Keratinocyte (primary cell): ENCODE measurements at regions not wholly inside any gene's neighbourhood (a gene's known extent, or its start where the extent isn't known, plus 50 kb on each side); places are given as distances from the start of the nearest gene placed in this dataset.

Experiments used
- DNase-seq: peaks from one replicate; pipeline ENCODE4 v3.0.0-alpha.2; 2011; ENCODE audit warnings: low read depth, missing footprints, low spot score
- FAIRE-seq: peaks from 2 replicates; lab custom pipeline; 2011; peaks lifted over from hg19 to GRCh38; lab: Jason Lieb, UNC
- H2AFZ ChIP-seq: 2 replicates; pipeline ENCODE4 v1.6.0; 2012; ENCODE audit warnings: low read length, control low read depth, inconsistent platforms; ENCODE audit not compliant: control insufficient read depth
- H3K27ac ChIP-seq: 2 replicates; pipeline ENCODE4 v1.5.1; 2011; ENCODE audit warnings: low read length; ENCODE audit not compliant: control insufficient read depth, insufficient read depth
- H3K27me3 ChIP-seq: 3 replicates; pipeline ENCODE4 v1.6.0; 2011; ENCODE audit warnings: low read length; ENCODE audit not compliant: control insufficient read depth, insufficient read depth; ENCODE audit errors: extremely low read depth
- H3K36me3 ChIP-seq, 2 experiments: 2 replicates in 1 of 2; 3 replicates in 1 of 2; pipeline ENCODE4 v1.5.1; 2011; ENCODE audit warnings: low read length in 2 of 2, mild to moderate bottlenecking in 1 of 2; ENCODE audit not compliant: control insufficient read depth in 2 of 2, insufficient read depth in 2 of 2; ENCODE audit errors: extremely low read depth in 1 of 2
- H3K4me1 ChIP-seq: 3 replicates; pipeline ENCODE4 v1.5.1; 2011; ENCODE audit warnings: low read length; ENCODE audit not compliant: control insufficient read depth, insufficient read depth; ENCODE audit errors: extremely low read depth
- H3K4me2 ChIP-seq: 3 replicates; pipeline ENCODE4 v1.6.0; 2011; ENCODE audit warnings: low read depth, low read length; ENCODE audit not compliant: control insufficient read depth, insufficient read depth; ENCODE audit errors: extremely low read depth
- H3K4me3 ChIP-seq, 3 experiments: fragments of 200-600 bp in 1 of 3; sonication (generic) in 1 of 3; 2 replicates in 2 of 3; 3 replicates in 1 of 3; pipeline ENCODE4 v1.5.1; 2011 to 2016; ENCODE audit warnings: low read length in 3 of 3, mild to moderate bottlenecking in 3 of 3, control low read depth in 2 of 3, inconsistent platforms in 1 of 3, low read depth in 1 of 3, mixed read lengths in 1 of 3, mixed run types in 1 of 3, moderate library complexity in 1 of 3; ENCODE audit not compliant: control insufficient read depth in 2 of 3, insufficient read depth in 2 of 3; ENCODE audit errors: extremely low read depth in 1 of 3
- H3K79me2 ChIP-seq: 2 replicates; pipeline ENCODE4 v1.6.0; 2012; ENCODE audit warnings: low read length; ENCODE audit not compliant: control insufficient read depth, insufficient read depth
- H3K9ac ChIP-seq: 3 replicates; pipeline ENCODE4 v1.6.0; 2011; ENCODE audit warnings: low read length; ENCODE audit not compliant: control insufficient read depth, insufficient read depth; ENCODE audit errors: extremely low read depth
- H3K9me1 ChIP-seq: 3 replicates; pipeline ENCODE4 v1.6.0; 2011; ENCODE audit warnings: low read length; ENCODE audit not compliant: control insufficient read depth, insufficient read depth; ENCODE audit errors: extremely low read depth
- H3K9me3 ChIP-seq: 2 replicates; pipeline ENCODE4 v1.5.1; 2012; ENCODE audit warnings: low read depth, low read length; ENCODE audit not compliant: control insufficient read depth
- H4K20me1 ChIP-seq: 3 replicates; pipeline ENCODE4 v1.6.0; 2011; ENCODE audit warnings: low read length; ENCODE audit not compliant: control insufficient read depth, insufficient read depth; ENCODE audit errors: extremely low read depth
- EZH2 ChIP-seq: IDR thresholded peaks from one replicate; pipeline ENCODE4 v1.6.1; 2012; ENCODE audit warnings: inconsistent platforms, mild to moderate bottlenecking, low read length, moderate library complexity
- dilution Hi-C: fragments of 300-500 bp; cut with MboI; formaldehyde crosslinking; loops from one replicate; pipeline ENCODE4 v1.7.0; 2020; ENCODE audit warnings: low sequenced_read_pairs; ENCODE audit not compliant: extremely low pct_ligation_motif_present
- TF ChIP-seq, protein P1 (sequence below), 3 experiments: IDR thresholded peaks in 1 of 3; conservative IDR thresholded peaks in 1 of 3; optimal IDR thresholded peaks in 1 of 3; 2 replicates in 2 of 3; 3 replicates in 1 of 3; pipeline versions ENCODE3 to v1.5.1; 2011; ENCODE audit warnings: low read length in 3 of 3, mild to moderate bottlenecking in 3 of 3, moderate library complexity in 2 of 3, control low read depth in 1 of 3, inconsistent platforms in 1 of 3; ENCODE audit not compliant: insufficient read depth in 2 of 3; ENCODE audit errors: extremely low read depth in 1 of 3

- no peak for FAIRE-seq
- no peak for DNase-seq
- H3K27ac ChIP-seq = no peak overlapping the region
These were observed 358.4 kb downstream of the CCDC85A start for GRCh38 chr2:56542213-56542612.

GRCh38 chr2:56565143-56565542, 381.4 kb downstream of the CCDC85A start:
- H3K9me3 ChIP-seq = no peaks in the 10 kb centered on the region
- H3K27me3 ChIP-seq = no peaks in the 10 kb centered on the region
- H3K79me2 ChIP-seq = no peaks in the 10 kb centered on the region
- no peaks in the 10 kb centered on the region for H3K4me1 ChIP-seq
- no peak overlapping the region for H3K4me3 ChIP-seq
- no peaks in the 10 kb centered on the region for H3K36me3 ChIP-seq
- no peak for TF ChIP-seq EZH2
- FAIRE-seq (no peak), DNase-seq (no peak)
- H3K9ac ChIP-seq = no peak overlapping the region
- no peaks in the 10 kb centered on the region for H3K9me1 ChIP-seq
- no peaks in the 10 kb centered on the region for H4K20me1 ChIP-seq
- no peak overlapping the region for H3K4me2 ChIP-seq
- dilution Hi-C loops = no loop called here
- H2AFZ ChIP-seq = no peak overlapping the region
- H3K27ac ChIP-seq = no peak overlapping the region

More at GRCh38 chr2:56542213-56542612, 358.4 kb downstream of the CCDC85A start:
- Histone ChIP-seq H2AFZ (no peak overlapping the region), H3K36me3 (no peaks in the 10 kb centered on the region), H3K9me3 (no peaks in the 10 kb centered on the region), H3K79me2 (no peaks in the 10 kb centered on the region), H3K4me1 (no peaks in the 10 kb centered on the region), H3K9ac (no peak overlapping the region), H4K20me1 (no peaks in the 10 kb centered on the region), H3K9me1 (no peaks in the 10 kb centered on the region), H3K4me3 (no peak overlapping the region), H3K27me3 (no peaks in the 10 kb centered on the region), H3K4me2 (no peak overlapping the region)
- dilution Hi-C loops = no loop called here
- no peak for TF ChIP-seq EZH2
- TF ChIP-seq, protein P1, sequence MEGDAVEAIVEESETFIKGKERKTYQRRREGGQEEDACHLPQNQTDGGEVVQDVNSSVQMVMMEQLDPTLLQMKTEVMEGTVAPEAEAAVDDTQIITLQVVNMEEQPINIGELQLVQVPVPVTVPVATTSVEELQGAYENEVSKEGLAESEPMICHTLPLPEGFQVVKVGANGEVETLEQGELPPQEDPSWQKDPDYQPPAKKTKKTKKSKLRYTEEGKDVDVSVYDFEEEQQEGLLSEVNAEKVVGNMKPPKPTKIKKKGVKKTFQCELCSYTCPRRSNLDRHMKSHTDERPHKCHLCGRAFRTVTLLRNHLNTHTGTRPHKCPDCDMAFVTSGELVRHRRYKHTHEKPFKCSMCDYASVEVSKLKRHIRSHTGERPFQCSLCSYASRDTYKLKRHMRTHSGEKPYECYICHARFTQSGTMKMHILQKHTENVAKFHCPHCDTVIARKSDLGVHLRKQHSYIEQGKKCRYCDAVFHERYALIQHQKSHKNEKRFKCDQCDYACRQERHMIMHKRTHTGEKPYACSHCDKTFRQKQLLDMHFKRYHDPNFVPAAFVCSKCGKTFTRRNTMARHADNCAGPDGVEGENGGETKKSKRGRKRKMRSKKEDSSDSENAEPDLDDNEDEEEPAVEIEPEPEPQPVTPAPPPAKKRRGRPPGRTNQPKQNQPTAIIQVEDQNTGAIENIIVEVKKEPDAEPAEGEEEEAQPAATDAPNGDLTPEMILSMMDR (optimal IDR thresholded peaks at IDR 0.05 in 1 of 3, IDR thresholded peaks at IDR 0.05 in 1 of 3, conservative IDR thresholded peaks at IDR 0.05 in 1 of 3; ENCODE audit: extremely low read depth in 1 of 3, insufficient read depth in 2 of 3, low read length in 3 of 3) = no peak

DNA sequence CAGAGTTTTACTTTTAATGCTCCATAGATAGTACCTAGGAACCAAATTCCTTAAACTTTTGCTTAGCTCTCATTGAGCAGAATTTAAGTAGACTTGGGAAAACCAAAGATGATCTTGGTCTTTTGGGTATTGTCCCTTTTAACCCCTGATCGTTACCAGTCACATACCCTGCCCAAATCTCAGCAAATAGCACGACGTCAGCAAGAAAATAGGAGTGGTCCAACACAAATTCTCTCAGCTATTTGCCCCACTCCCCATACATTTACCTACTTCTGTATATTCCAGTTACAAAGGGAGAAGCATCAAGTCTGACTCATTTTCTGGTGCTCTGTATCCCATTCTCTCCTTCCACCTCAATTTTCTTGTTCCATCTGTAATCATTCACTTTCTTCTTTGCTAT, 387.3 kb downstream of the CCDC85A start:
- no peak overlapping the region for H3K9ac ChIP-seq
- H3K27ac ChIP-seq = no peak overlapping the region
- no peak overlapping the region for H3K4me2 ChIP-seq
- H3K79me2 ChIP-seq = no peaks in the 10 kb centered on the region
- no peaks in the 10 kb centered on the region for H3K9me3 ChIP-seq
- no peaks in the 10 kb centered on the region for H3K36me3 ChIP-seq
- H2AFZ ChIP-seq = no peak overlapping the region
- FAIRE-seq (no peak), DNase-seq (no peak)
- no peaks in the 10 kb centered on the region for H3K4me1 ChIP-seq
- H3K9me1 ChIP-seq = no peaks in the 10 kb centered on the region
- dilution Hi-C loops = no loop called here
- no peak overlapping the region for H3K4me3 ChIP-seq
- no peaks in the 10 kb centered on the region for H3K27me3 ChIP-seq
- TF ChIP-seq, protein P1 (optimal IDR thresholded peaks at IDR 0.05 in 1 of 3, IDR thresholded peaks at IDR 0.05 in 1 of 3, conservative IDR thresholded peaks at IDR 0.05 in 1 of 3; ENCODE audit: extremely low read depth in 1 of 3, insufficient read depth in 2 of 3, low read length in 3 of 3) = no peak
- no peak for TF ChIP-seq EZH2
- H4K20me1 ChIP-seq = no peaks in the 10 kb centered on the region
